ENCODE measurements at regions not wholly inside any gene's neighbourhood (a gene's known extent, or its start where the extent isn't known, plus 50 kb on each side); places are given as distances from the start of the nearest gene placed in this dataset.

DNA sequence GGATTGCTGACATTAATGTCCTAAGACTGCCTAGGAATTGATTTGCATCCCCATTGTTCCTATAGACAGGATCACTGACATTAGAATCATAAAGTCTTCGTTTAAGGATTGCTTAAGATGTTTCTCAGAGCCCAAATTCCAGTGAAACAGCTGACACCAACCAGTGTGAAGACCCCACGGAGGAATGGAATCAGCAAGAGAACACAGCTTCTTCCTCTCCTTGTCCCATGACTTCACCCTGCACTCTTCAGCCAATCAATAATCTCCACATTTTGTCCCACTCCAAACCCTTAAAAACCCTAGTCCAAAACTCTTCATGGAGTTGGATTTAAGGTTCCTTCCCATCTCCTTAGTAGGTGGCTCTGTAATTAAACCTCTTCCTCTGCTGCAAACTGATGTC, 157.0 kb upstream of the NDUFV2 start:
- no peak for FAIRE-seq

- FAIRE-seq = no peak
Observed at GRCh38 chr18:8946066-8946838, 156.2 kb upstream of the NDUFV2 start.

- no peak for FAIRE-seq
Observed at GRCh38 chr18:8947566-8947965, 154.9 kb upstream of the NDUFV2 start.

DNA sequence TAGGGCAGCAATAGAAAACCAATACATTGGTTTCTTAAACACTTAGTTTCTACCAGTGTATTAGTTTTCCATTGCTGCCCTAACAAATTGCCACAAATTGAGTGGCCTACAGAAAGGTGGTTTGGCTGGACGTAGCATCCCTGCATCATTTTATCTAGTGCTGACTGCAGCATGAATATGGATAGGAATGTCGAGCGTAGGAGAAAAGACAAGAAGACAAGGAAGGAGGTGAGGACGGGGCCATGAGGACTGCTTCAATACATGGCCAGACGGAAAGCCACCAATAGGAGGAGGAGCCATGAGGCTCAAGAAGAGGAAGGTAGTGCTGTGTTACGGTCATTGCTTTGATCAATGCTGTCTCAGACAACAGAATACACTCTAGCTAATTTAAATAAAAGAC, 154.5 kb upstream of the NDUFV2 start:
- FAIRE-seq = no peak

DNA sequence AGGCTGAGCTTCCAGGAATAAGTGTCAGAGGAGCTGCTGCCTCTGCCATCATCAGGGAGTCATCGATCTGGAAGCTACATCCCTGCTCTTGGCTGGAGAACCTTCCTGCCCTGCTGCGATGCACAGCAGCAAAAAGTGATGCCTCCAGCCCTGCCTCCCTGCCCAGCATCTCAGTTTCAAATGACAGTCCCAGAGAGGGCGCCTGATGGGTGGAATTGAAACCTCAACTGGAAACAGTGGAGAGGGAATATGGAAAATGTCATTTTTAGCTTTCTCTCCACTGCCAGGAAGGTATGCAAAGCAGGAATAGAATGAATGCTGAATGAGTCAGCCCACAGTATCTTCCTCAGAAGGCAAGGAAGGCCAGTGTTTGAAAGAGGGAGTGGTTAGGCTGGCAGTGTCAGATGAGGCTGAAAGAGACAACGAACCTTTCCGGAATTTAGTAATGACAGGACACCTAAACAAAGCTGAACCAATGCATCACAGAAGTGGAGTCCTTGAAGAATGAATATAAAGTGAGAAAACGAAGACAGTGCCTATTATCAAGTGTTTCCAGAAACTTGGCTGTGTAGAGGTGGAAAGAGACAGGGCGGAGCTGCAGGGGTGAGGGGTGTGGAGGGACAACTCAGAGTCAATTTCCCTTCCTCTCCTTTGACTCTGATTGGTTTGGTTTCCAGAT, 153.9 kb upstream of the NDUFV2 start:
- no peak for FAIRE-seq

DNA sequence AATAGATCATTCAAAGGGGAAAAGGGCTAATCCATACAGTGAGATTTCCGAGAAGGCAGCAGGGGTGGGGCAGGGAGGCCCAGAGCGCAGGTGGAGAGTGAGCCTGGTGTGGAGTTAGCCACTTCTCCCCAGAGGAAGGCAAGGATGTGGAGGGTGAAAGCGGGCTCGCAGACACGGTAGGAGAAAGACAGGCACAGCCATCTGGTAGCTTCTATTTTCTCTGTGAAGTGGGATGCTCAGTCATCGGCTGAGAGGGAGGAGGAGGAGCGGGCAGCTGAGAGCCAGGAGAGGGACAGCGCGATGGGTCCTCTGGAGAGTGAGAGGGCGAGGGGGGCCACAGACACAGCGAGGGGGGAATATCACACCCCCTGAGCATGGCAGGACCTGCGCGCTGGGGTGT, 153.3 kb upstream of the NDUFV2 start:
- FAIRE-seq = no peak

DNA sequence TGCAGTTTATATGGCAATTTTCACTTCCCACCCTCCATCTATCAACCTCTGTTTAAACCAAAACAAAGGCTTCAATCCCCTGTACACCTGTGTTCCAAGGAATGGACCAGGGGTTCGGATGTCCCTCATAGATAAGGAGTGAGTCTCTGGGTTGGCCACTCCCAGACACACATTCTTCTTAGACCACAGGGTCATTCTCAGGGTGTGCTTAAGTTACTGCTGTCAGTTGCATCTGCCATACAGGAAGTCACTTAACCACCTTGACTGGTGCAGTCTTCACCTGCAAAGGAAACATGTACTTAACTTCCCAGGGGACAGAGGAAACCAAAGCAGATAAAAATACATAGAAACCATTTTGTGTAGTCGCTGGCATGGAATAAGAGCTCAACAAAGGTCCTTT, 151.0 kb upstream of the NDUFV2 start:
- FAIRE-seq = no peak

DNA sequence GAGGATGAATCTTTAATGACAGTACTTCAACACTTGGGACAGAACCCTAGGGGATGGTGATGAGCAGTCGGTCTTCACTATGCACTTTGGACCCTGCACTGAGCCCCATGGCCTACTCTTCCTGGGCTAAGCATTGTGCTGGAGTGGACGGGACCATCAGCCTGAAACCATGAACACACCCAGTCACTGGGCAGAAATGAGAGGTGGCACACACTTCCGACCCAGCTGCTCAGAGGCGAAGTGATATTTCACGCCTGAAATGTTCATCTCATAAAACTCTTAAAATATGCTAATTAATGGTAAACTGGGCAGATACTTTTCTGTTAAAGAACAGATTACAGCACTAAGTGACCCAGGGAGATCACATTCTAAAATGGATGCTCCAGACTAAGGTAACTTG, 150.3 kb upstream of the NDUFV2 start:
- FAIRE-seq = no peak

DNA sequence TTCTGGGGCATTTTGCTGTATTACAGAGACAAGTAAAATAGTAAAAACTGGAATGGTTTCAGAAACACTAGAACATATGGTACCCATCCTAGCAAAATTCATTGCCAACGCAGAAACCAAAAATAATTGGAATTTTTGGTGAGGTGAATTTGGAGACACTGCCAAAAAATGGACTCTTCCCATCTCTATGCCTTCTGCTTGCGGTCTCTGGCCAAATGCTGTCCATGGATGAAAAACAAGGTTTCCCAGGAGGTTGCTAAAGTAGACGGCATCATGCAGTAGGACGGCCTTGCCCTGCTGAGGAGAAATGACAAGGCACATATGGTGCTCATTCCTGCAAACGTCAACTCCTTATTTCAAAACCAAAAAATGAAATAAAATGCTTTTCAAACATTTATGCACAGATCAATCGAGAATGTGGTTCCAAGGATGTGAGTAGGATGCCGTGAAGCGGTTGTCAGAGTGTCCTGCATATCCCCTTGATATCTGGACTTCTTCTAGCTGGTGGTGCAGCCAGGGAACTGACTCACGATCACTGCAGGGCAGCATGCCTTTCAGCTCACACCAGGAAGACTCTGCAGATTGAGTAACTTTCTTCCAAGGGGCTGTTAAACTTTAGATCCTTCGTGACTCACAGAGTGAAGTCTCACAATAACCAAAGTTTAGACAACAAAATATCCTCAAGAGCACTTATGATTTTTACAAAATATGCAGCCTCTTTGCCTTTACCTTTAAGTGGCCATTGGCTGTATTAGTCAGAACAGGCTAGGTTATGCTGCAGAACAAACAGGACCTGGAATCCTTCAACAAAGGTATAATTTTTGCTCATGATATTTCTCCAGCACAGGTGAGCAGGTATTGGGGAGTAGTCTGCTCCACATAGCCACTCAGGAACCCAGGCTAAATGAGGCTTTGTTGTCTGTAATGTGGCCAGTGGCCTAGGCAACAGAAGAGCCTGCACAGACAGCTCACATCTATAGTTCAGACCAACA, 149.4 kb upstream of the NDUFV2 start:
- no peak for FAIRE-seq

- no peak for FAIRE-seq
Observed at GRCh38 chr18:8957731-8958130, 144.8 kb upstream of the NDUFV2 start.

- no peak for FAIRE-seq
Observed at GRCh38 chr18:8958660-8959059, 143.8 kb upstream of the NDUFV2 start.

GRCh38 chr18:8959551-8960135, 142.9 kb upstream of the NDUFV2 start:
- FAIRE-seq = no peak

- FAIRE-seq = no peak
Observed at GRCh38 chr18:8960740-8961657, 141.5 kb upstream of the NDUFV2 start.

DNA sequence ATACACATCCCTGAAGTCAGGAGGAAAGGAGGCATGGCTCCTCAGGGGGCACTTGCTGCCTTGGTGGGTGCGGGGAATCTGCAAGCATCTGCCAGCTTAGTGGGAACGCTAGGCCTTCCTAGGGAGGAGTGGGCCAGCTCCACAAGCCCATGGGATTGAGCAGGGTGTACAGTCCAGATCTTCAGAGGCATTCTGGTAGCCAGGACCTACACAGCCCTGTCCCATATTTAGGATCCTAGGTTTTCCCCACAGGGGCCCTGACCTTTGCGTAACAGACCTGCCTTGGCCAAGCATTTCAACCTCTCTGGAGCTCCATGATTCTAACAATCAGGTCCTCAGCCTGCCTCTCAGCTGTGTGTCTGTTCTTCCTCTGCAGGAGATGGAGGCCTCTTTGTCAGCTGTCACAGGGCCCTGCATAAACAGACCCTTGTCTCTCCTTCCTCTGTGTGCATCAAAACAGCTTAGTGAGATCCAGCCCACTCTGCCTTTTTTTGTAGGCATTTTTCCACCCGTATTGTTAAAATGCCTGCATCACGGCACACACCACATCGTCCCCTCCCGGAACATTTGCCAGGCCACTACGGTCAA, 140.2 kb upstream of the NDUFV2 start:
- no peak for FAIRE-seq

DNA sequence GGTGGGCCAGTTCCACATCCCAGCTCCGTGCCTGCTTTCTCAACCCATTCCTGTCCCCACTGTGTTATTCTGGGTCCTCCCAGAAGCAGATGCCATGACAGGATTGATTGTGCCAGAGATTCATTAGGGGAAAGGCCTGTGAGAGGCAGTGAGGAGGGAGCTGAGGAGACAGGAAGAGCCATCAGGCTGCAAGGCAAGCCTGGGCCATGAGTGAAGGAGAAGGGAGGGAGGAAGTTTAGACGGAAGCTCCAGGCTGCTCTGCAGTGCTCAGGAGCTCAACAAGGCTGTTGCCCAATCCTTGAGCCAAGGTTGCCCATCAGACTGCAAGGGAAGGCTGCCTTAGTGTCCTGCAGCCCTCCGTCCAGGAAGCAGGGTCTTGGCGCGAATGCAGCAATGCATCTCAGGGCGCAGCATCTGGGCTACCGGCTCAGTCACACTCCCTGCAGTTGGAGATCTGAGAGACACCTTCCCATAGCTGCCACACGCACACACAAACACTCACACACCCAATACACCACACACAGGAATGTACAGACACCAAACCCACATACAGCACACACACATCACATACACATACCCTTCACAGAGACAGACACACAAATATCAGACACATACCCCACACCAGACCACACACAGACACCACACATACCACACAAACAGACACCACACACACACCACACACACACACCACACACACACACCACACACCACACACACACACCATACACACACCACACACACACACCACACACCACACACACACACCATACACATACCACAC, 139.5 kb upstream of the NDUFV2 start:
- no peak for FAIRE-seq

DNA sequence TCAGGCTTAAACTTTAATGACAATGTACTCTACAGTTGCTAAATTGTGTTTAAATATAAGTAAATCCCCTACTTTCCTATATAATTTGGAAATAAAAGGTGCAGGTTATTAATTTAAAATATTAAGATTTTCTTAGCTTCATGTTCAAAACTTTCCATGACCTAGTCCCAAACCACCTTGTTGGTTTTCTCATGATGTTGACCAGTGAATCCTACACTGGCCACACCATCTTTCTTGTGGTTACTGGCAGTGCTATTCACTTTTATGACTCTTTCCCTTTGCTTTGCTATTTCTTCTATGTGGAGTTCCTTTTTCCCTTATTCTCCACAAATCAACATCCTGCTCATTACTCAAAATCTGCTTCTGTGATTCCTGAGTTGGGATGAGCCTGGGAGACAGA, 138.6 kb upstream of the NDUFV2 start:
- FAIRE-seq = no peak

DNA sequence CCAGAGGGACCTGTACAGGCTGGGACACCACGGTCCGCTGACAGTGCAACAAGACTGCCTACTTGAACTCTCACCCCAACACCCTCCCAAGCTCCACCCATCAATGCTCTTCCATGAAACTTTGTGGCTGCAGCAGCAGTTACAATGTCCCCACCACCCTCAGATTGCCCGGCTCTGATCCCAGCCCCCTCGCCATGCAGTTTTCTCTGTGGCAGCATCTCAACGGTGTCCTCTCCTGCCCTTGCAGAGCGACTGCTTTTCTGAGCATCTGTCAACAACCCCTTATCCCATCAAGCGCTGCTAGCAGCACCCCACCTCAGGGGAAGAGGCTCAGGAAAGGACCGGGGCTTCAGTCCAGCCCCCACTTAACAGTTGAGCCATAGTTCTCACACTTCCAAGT, 137.1 kb upstream of the NDUFV2 start:
- no peak for FAIRE-seq

- no peak for FAIRE-seq
Observed at GRCh38 chr18:8966821-8967220, 135.7 kb upstream of the NDUFV2 start.

- FAIRE-seq = no peak
Observed at GRCh38 chr18:8967573-8967972, 134.9 kb upstream of the NDUFV2 start.

- no peak for FAIRE-seq
Observed at GRCh38 chr18:8969639-8970390, 132.7 kb upstream of the NDUFV2 start.

Data from G401.6 (cell line).